ENCODE measurements at regions not wholly inside any gene's neighbourhood (a gene's known extent, or its start where the extent isn't known, plus 50 kb on each side); places are given as distances from the start of the nearest gene placed in this dataset.

DNA sequence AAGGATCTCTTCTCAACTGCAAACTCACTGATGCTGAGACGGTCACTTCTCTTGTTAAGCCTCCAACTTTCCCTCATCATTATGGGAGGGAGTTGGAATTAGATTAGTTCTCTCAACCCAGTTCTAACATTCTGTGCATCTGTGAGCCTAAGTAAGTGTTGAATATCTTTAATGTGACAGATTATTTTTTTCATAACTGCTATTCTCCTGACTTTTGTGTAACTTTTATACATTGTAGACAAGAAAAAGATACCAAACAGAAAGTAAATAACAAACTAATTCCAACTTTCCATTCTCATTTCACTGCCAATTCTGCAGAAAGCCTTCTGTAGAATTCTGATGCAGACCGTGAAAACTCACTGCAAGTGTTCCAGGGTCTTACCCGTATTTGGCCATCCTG is 813.5 kb downstream of the TLE4 start:
- Histone ChIP-seq H3K4me1 (ENCODE audit: control insufficient read depth in 3 of 3, insufficient read depth in 3 of 3, low read length in 3 of 3) (no peaks in the 10 kb centered on the region), H3K9me3 (ENCODE audit: control insufficient read depth in 3 of 3, low read length in 3 of 3) (no peaks in the 10 kb centered on the region), H3K4me3 (ENCODE audit: low read length in 3 of 3) (no peak overlapping the region), H3K9ac (ENCODE audit: low read depth in 1 of 3, low read length in 3 of 3) (no peak overlapping the region), H3K27me3 (ENCODE audit: control insufficient read depth in 3 of 3, insufficient read depth in 3 of 3, low read length in 3 of 3) (no peaks in the 10 kb centered on the region), H3K36me3 (ENCODE audit: control insufficient read depth in 3 of 3, insufficient read depth in 3 of 3, low read length in 3 of 3) (no peaks in the 10 kb centered on the region), H3K27ac (ENCODE audit: low read depth, low read length) (no peak overlapping the region)

DNA sequence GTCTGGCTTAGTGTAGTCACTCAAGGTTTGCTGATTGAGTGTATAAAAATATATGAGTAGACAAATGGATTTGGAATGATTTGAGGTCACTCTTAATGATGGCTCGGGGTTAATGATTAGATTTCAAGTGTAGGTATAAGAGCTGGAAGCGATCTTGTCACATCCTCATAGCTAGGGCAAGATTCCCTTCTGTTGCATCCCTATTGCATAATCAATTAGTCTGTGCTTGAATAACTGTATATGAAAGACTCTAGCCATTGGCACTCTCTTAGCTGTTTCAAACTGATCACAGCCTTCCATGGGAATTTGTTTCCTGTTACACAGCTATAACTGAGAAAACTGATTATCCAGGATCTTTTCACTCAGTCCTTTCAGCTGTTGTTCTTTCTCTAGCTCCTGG is 811.6 kb downstream of the TLE4 start:
- Histone ChIP-seq H3K27ac (ENCODE audit: low read depth, low read length) (no peak overlapping the region), H3K27me3 (ENCODE audit: control insufficient read depth in 3 of 3, insufficient read depth in 3 of 3, low read length in 3 of 3) (no peaks in the 10 kb centered on the region), H3K4me3 (ENCODE audit: low read length in 3 of 3) (no peak overlapping the region), H3K9me3 (ENCODE audit: control insufficient read depth in 3 of 3, low read length in 3 of 3) (no peaks in the 10 kb centered on the region), H3K9ac (ENCODE audit: low read depth in 1 of 3, low read length in 3 of 3) (no peak overlapping the region), H3K36me3 (ENCODE audit: control insufficient read depth in 3 of 3, insufficient read depth in 3 of 3, low read length in 3 of 3) (no peaks in the 10 kb centered on the region), H3K4me1 (ENCODE audit: control insufficient read depth in 3 of 3, insufficient read depth in 3 of 3, low read length in 3 of 3) (no peaks in the 10 kb centered on the region)

DNA sequence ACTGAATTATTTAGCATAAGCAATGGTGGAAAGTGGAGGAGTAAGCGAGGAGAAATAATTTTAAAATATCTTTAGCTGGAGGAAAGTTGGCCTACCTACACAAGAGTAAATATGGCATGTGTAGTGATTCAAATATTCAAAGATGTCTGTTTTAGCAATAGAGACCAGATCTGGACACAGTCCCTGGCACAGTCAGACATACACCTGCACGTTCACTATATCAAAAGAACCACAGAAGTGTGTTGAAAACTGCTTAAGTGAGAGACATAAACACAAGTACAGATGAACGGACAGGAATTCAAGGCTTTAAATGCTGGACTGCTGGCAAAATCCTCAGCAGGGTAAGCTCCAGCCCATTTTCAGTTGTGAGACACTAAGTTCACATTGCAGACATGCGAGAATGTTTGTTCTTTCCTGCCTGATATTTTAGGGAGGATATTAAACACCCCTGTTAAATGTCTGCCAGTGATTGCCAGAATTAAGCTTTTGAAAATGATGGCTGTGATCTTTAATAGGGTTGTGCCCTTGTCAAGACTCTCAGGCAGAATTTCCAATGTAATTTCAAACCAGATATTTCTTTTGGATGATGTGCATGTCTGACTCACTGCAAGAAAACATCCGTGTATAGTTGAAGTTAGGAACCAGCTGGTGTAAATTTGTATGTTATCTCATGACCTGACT is 810.6 kb downstream of the TLE4 start:
- Histone ChIP-seq H3K27ac (ENCODE audit: low read depth, low read length) (no peak overlapping the region), H3K4me1 (ENCODE audit: control insufficient read depth in 3 of 3, insufficient read depth in 3 of 3, low read length in 3 of 3) (no peaks in the 10 kb centered on the region), H3K9me3 (ENCODE audit: control insufficient read depth in 3 of 3, low read length in 3 of 3) (no peaks in the 10 kb centered on the region), H3K4me3 (ENCODE audit: low read length in 3 of 3) (no peak overlapping the region), H3K9ac (ENCODE audit: low read depth in 1 of 3, low read length in 3 of 3) (no peak overlapping the region), H3K36me3 (ENCODE audit: control insufficient read depth in 3 of 3, insufficient read depth in 3 of 3, low read length in 3 of 3) (no peaks in the 10 kb centered on the region), H3K27me3 (ENCODE audit: control insufficient read depth in 3 of 3, insufficient read depth in 3 of 3, low read length in 3 of 3) (no peaks in the 10 kb centered on the region)

DNA sequence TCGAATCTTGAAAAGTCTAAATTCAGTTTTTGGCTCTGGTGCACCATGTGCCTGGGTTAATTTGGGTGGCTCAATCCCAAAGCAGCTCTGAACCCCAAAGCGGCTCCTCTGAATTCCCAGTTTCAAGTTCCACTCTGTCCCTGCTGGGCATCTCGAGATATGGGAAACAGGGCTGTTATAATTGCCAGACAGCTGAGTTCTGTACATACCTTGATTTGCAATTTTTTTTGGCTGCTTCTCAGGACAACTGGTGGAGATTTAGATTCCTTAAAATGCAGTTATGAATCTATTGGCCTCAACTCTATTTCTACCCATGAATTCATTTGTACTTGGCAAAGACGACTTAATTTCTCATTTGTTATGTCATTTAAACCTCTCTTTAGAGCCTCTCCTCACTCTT is 808.5 kb downstream of the TLE4 start:
- no peaks in the 10 kb centered on the region for H3K4me1 ChIP-seq (ENCODE audit: control insufficient read depth in 3 of 3, insufficient read depth in 3 of 3, low read length in 3 of 3)
- H3K36me3 ChIP-seq (ENCODE audit: control insufficient read depth in 3 of 3, insufficient read depth in 3 of 3, low read length in 3 of 3): no peaks in the 10 kb centered on the region
- H3K9ac ChIP-seq (ENCODE audit: low read depth in 1 of 3, low read length in 3 of 3): no peak overlapping the region
- no peak overlapping the region for H3K27ac ChIP-seq (ENCODE audit: low read depth, low read length)
- no peak overlapping the region for H3K4me3 ChIP-seq (ENCODE audit: low read length in 3 of 3)
- H3K27me3 ChIP-seq (ENCODE audit: control insufficient read depth in 3 of 3, insufficient read depth in 3 of 3, low read length in 3 of 3): no peaks in the 10 kb centered on the region
- H3K9me3 ChIP-seq (ENCODE audit: control insufficient read depth in 3 of 3, low read length in 3 of 3): no peaks in the 10 kb centered on the region

DNA sequence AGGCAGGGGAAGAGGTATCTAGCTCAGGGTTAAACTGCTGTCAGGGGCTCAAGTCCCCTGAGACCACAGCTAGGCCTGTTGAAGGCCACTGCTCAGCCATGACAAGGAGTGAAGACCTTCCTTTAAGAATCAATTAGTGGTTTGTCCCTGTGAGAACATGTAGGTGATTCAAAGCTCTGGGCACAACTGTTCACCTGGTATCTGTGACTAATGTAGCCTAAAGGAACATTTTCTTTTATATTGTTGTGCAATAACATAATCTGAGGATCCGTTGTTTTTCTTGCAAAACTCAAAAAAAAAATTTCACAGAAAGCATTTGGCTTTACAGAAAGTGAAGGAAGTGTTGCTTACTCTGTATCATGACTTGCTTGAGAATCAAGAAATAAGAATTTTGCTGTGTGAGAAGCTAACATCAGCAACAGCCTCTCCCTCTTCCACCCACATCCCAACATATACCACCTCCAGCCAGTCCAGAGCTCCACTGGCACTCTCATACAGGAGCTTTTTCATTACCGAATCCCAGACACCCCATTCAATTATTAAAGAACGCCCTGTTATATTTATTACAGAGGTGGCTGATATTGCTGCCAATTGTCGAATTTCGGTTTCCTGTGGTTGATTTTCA is 807.0 kb downstream of the TLE4 start:
- no peaks in the 10 kb centered on the region for H3K27me3 ChIP-seq (ENCODE audit: control insufficient read depth in 3 of 3, insufficient read depth in 3 of 3, low read length in 3 of 3)
- no peaks in the 10 kb centered on the region for H3K9me3 ChIP-seq (ENCODE audit: control insufficient read depth in 3 of 3, low read length in 3 of 3)
- no peaks in the 10 kb centered on the region for H3K4me1 ChIP-seq (ENCODE audit: control insufficient read depth in 3 of 3, insufficient read depth in 3 of 3, low read length in 3 of 3)
- no peaks in the 10 kb centered on the region for H3K36me3 ChIP-seq (ENCODE audit: control insufficient read depth in 3 of 3, insufficient read depth in 3 of 3, low read length in 3 of 3)
- no peak overlapping the region for H3K27ac ChIP-seq (ENCODE audit: low read depth, low read length)
- H3K4me3 ChIP-seq (ENCODE audit: low read length in 3 of 3): no peak overlapping the region
- no peak overlapping the region for H3K9ac ChIP-seq (ENCODE audit: low read depth in 1 of 3, low read length in 3 of 3)

DNA sequence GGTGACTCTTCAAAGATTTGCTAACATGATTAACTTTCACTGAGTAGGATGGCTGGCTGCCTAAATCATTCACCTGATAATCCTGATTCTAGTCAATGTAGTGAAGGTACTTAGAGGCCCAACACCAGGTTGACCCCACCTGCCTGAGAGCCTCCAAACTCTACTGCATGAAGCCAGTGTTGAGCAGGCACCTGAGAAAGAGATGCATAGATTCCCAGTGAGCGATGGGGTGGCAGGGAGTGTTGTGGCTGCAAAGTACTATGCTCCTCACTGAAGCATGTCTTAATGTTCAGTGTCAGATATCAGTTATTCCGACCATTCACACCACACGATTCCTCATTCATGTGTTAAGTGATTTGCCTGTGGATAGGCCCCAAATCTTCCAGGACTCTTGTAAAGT is 804.4 kb downstream of the TLE4 start:
- no peaks in the 10 kb centered on the region for H3K4me1 ChIP-seq (ENCODE audit: control insufficient read depth in 3 of 3, insufficient read depth in 3 of 3, low read length in 3 of 3)
- no peak overlapping the region for H3K4me3 ChIP-seq (ENCODE audit: low read length in 3 of 3)
- H3K9me3 ChIP-seq (ENCODE audit: control insufficient read depth in 3 of 3, low read length in 3 of 3): no peaks in the 10 kb centered on the region
- no peak overlapping the region for H3K27ac ChIP-seq (ENCODE audit: low read depth, low read length)
- H3K9ac ChIP-seq (ENCODE audit: low read depth in 1 of 3, low read length in 3 of 3): no peak overlapping the region
- no peaks in the 10 kb centered on the region for H3K36me3 ChIP-seq (ENCODE audit: control insufficient read depth in 3 of 3, insufficient read depth in 3 of 3, low read length in 3 of 3)
- H3K27me3 ChIP-seq (ENCODE audit: control insufficient read depth in 3 of 3, insufficient read depth in 3 of 3, low read length in 3 of 3): no peaks in the 10 kb centered on the region

DNA sequence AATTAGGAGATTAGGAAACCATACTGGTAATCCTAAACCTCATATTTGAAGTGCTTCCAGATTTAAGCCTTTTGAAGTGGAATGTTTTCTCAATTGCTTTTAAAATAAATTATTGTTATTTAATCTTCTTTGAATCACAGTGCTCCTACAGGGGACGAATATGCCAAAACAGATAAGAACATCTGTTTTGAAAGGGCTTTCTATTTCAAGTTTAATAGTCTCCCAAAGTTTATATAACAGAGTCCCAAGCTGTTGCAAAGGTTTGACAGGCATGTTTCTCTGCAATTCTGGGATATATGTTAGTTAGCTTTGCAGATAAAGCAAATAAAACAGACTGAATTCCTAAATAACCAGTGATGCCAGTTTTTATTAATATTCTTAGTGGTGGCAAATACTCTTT is 803.7 kb downstream of the TLE4 start:
- Histone ChIP-seq H3K27ac (ENCODE audit: low read depth, low read length) (no peak overlapping the region), H3K27me3 (ENCODE audit: control insufficient read depth in 3 of 3, insufficient read depth in 3 of 3, low read length in 3 of 3) (no peaks in the 10 kb centered on the region), H3K4me3 (ENCODE audit: low read length in 3 of 3) (no peak overlapping the region), H3K4me1 (ENCODE audit: control insufficient read depth in 3 of 3, insufficient read depth in 3 of 3, low read length in 3 of 3) (no peaks in the 10 kb centered on the region), H3K9me3 (ENCODE audit: control insufficient read depth in 3 of 3, low read length in 3 of 3) (no peaks in the 10 kb centered on the region), H3K36me3 (ENCODE audit: control insufficient read depth in 3 of 3, insufficient read depth in 3 of 3, low read length in 3 of 3) (no peaks in the 10 kb centered on the region), H3K9ac (ENCODE audit: low read depth in 1 of 3, low read length in 3 of 3) (no peak overlapping the region)

DNA sequence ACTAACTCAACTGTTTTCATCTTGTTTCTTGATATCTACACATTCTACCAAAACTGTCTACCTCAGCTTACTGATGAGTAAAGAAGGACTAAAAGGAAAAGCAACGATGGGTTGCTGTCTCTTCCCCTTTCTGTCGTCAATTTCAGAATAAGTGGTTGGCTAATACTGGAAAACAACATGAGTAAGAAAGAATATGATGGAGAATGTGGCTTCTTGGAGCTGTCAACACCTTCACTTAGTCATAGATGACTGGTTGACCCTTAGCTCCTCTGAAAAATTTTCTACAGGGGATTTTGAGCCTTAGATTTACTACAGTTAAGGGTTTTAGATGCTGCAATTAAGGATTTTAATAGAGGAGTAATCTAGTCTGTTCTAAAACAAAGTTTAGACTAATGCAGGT is 797.9 kb downstream of the TLE4 start:
- Histone ChIP-seq H3K4me3 (ENCODE audit: low read length in 3 of 3) (no peak overlapping the region), H3K27me3 (ENCODE audit: control insufficient read depth in 3 of 3, insufficient read depth in 3 of 3, low read length in 3 of 3) (no peaks in the 10 kb centered on the region), H3K9ac (ENCODE audit: low read depth in 1 of 3, low read length in 3 of 3) (no peak overlapping the region), H3K27ac (ENCODE audit: low read depth, low read length) (no peak overlapping the region), H3K9me3 (ENCODE audit: control insufficient read depth in 3 of 3, low read length in 3 of 3) (peaks cover 0 to 3% (median 0%) of the 10 kb centered on the region in 3 donors), H3K36me3 (ENCODE audit: control insufficient read depth in 3 of 3, insufficient read depth in 3 of 3, low read length in 3 of 3) (no peaks in the 10 kb centered on the region), H3K4me1 (ENCODE audit: control insufficient read depth in 3 of 3, insufficient read depth in 3 of 3, low read length in 3 of 3) (no peaks in the 10 kb centered on the region)

DNA sequence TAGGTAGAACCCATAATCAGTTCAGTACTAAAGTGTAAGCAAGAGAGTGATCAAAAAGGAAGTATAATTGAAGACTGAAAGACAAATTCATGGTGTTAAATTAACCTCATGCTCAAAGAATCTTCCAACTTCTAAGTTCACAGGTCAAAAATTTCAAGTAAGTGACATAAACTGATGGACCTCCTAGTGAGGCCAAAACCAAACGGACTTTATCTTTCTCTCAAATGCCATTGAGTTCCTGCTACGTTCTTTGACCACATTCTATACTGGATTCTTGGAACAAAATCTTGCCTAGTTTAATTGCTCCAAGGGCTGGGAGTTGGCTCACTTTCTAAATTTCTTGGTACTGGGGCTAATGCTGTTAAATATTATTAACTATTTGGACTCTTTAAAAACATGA is 794.9 kb downstream of the TLE4 start:
- no peak overlapping the region for H3K4me3 ChIP-seq (ENCODE audit: low read length in 3 of 3)

DNA sequence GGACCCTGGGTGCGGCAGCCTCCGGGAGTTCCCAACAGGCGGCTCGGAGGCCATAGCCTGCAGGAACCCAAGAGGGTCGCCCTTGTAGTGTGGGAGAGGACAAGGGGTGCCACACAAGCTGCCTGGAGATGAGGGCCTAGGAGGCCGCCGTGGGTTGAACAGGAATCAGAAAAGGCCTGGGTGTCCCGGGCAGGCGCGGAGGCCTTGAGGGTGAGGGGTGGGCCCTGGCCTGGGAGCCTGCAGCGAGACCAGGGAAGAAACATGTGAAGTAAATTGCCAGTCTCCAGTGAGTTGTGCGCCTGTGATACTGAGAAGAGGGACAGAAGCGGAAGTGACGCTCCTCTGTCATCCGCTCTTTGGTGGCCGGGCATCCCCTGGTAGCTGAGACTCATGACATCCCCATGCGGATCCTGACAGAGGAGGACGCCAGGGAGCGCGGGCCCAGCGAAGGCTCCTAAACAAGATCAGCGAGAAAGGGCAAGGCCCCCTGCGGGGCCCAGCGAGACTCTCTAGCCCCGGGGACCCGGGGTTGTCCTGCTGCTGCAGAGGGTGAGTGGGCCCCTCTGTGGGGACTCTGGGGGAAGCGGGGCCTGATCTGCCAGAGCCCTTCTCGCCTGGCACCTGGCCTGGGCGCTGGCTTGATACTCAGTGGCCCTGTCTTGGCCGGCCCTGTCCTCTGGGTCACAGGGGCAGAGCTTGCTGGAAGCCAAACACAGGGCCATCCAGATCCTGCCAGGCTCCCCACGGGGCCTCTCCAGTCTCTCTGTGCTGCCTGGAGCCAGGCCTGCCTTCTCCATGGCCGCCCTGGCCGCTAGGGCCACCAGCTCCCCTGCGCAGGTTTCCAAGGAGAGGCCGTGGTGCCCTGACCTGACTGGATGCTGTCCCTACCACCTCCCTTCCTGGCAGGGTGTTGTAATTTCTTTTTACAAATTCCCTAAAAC is 788.4 kb downstream of the TLE4 start:
- Histone ChIP-seq H3K4me1 (ENCODE audit: control insufficient read depth in 3 of 3, insufficient read depth in 3 of 3, low read length in 3 of 3) (no peaks in the 10 kb centered on the region), H3K9ac (ENCODE audit: low read depth in 1 of 3, low read length in 3 of 3) (no peak overlapping the region), H3K36me3 (ENCODE audit: control insufficient read depth in 3 of 3, insufficient read depth in 3 of 3, low read length in 3 of 3) (no peaks in the 10 kb centered on the region), H3K27me3 (ENCODE audit: control insufficient read depth in 3 of 3, insufficient read depth in 3 of 3, low read length in 3 of 3) (no peaks in the 10 kb centered on the region), H3K4me3 (ENCODE audit: low read length in 3 of 3) (no peak overlapping the region), H3K9me3 (ENCODE audit: control insufficient read depth in 3 of 3, low read length in 3 of 3) (no peaks in the 10 kb centered on the region), H3K27ac (ENCODE audit: low read depth, low read length) (no peak overlapping the region)

More for the DNA sequence above, 794.9 kb downstream of the TLE4 start:
- no peaks in the 10 kb centered on the region for H3K27me3 ChIP-seq (ENCODE audit: control insufficient read depth in 3 of 3, insufficient read depth in 3 of 3, low read length in 3 of 3)
- no peaks in the 10 kb centered on the region for H3K4me1 ChIP-seq (ENCODE audit: control insufficient read depth in 3 of 3, insufficient read depth in 3 of 3, low read length in 3 of 3)
- H3K9me3 ChIP-seq (ENCODE audit: control insufficient read depth in 3 of 3, low read length in 3 of 3): peaks cover 0 to 3% (median 0%) of the 10 kb centered on the region in 3 donors
- H3K27ac ChIP-seq (ENCODE audit: low read depth, low read length): no peak overlapping the region
- no peaks in the 10 kb centered on the region for H3K36me3 ChIP-seq (ENCODE audit: control insufficient read depth in 3 of 3, insufficient read depth in 3 of 3, low read length in 3 of 3)
- H3K9ac ChIP-seq (ENCODE audit: low read depth in 1 of 3, low read length in 3 of 3): no peak overlapping the region
